Neuron (in vitro differentiated cells): ENCODE measurements at regions not wholly inside any gene's neighbourhood (a gene's known extent, or its start where the extent isn't known, plus 50 kb on each side); places are given as distances from the start of the nearest gene placed in this dataset.

ENCODE experiments used
- H2AFZ ChIP-seq: one replicate; pipeline ENCODE4 v1.6.1; 2013; ENCODE audit warnings: low read depth, mild to moderate bottlenecking, inconsistent platforms, low read length, moderate library complexity
- H3K27me3 ChIP-seq: one replicate; pipeline ENCODE4 v1.6.1; 2013; ENCODE audit warnings: low read length; ENCODE audit not compliant: insufficient read depth
- H3K36me3 ChIP-seq: one replicate; pipeline ENCODE4 v1.6.1; 2013; ENCODE audit warnings: low read length; ENCODE audit not compliant: insufficient read depth
- H3K4me1 ChIP-seq: one replicate; pipeline ENCODE4 v1.6.1; 2013; ENCODE audit warnings: low read length; ENCODE audit not compliant: insufficient read depth
- H3K4me3 ChIP-seq: 2 replicates; pipeline ENCODE4 v1.5.1; 2013; ENCODE audit warnings: mild to moderate bottlenecking, low read length, moderate library complexity
- H3K9me3 ChIP-seq: one replicate; pipeline ENCODE4 v1.6.1; 2013; ENCODE audit warnings: low read length

- no peak overlapping the region for H3K4me3 ChIP-seq
- H3K4me1 ChIP-seq, result no peaks in the 10 kb centered on the region
- H3K9me3 ChIP-seq, result no peaks in the 10 kb centered on the region
- H3K27me3 ChIP-seq, result no peaks in the 10 kb centered on the region
- no peaks in the 10 kb centered on the region for H3K36me3 ChIP-seq
- H2AFZ ChIP-seq, result no peak overlapping the region
Measured at GRCh38 chr1:172952516-172952915, 98.2 kb downstream of the TNFSF18 start.

GRCh38 chr1:172954476-172955150, 96.1 kb downstream of the TNFSF18 start:
- Histone ChIP-seq H3K9me3 (no peaks in the 10 kb centered on the region), H3K4me1 (no peaks in the 10 kb centered on the region), H3K4me3 (no peak overlapping the region), H3K27me3 (no peaks in the 10 kb centered on the region), H2AFZ (no peak overlapping the region), H3K36me3 (no peaks in the 10 kb centered on the region)

- Histone ChIP-seq H3K4me3 (no peak overlapping the region), H3K36me3 (no peaks in the 10 kb centered on the region), H3K4me1 (no peaks in the 10 kb centered on the region), H2AFZ (no peak overlapping the region), H3K27me3 (no peaks in the 10 kb centered on the region), H3K9me3 (no peaks in the 10 kb centered on the region)
Measured at GRCh38 chr1:172955161-172955815, 95.5 kb downstream of the TNFSF18 start.

GRCh38 chr1:172956871-172957270, 93.9 kb downstream of the TNFSF18 start:
- no peaks in the 10 kb centered on the region for H3K9me3 ChIP-seq
- H2AFZ ChIP-seq, result no peak overlapping the region
- H3K27me3 ChIP-seq, result no peaks in the 10 kb centered on the region
- no peaks in the 10 kb centered on the region for H3K36me3 ChIP-seq
- H3K4me1 ChIP-seq, result no peaks in the 10 kb centered on the region
- no peak overlapping the region for H3K4me3 ChIP-seq

- Histone ChIP-seq H3K4me1 (no peaks in the 10 kb centered on the region), H2AFZ (no peak overlapping the region), H3K4me3 (no peak overlapping the region), H3K9me3 (no peaks in the 10 kb centered on the region), H3K36me3 (no peaks in the 10 kb centered on the region), H3K27me3 (no peaks in the 10 kb centered on the region)
Measured at GRCh38 chr1:172957491-172957890, 93.2 kb downstream of the TNFSF18 start.

- no peak overlapping the region for H3K4me3 ChIP-seq
- H3K4me1 ChIP-seq, result no peaks in the 10 kb centered on the region
- no peak overlapping the region for H2AFZ ChIP-seq
- H3K36me3 ChIP-seq, result no peaks in the 10 kb centered on the region
- H3K27me3 ChIP-seq, result no peaks in the 10 kb centered on the region
- no peaks in the 10 kb centered on the region for H3K9me3 ChIP-seq
Measured at GRCh38 chr1:172959571-172959970, 91.2 kb downstream of the TNFSF18 start.

- H3K27me3 ChIP-seq, result no peaks in the 10 kb centered on the region
- H3K36me3 ChIP-seq, result no peaks in the 10 kb centered on the region
- no peaks in the 10 kb centered on the region for H3K9me3 ChIP-seq
- H2AFZ ChIP-seq, result no peak overlapping the region
- no peaks in the 10 kb centered on the region for H3K4me1 ChIP-seq
- H3K4me3 ChIP-seq, result no peak overlapping the region
Measured at GRCh38 chr1:172960019-172960418, 90.7 kb downstream of the TNFSF18 start.

GRCh38 chr1:172960454-172961208, 90.1 kb downstream of the TNFSF18 start:
- H3K4me3 ChIP-seq, result no peak overlapping the region
- no peaks in the 10 kb centered on the region for H3K4me1 ChIP-seq
- H3K27me3 ChIP-seq, result no peaks in the 10 kb centered on the region
- no peaks in the 10 kb centered on the region for H3K36me3 ChIP-seq
- no peaks in the 10 kb centered on the region for H3K9me3 ChIP-seq
- H2AFZ ChIP-seq, result no peak overlapping the region

GRCh38 chr1:172964864-172965263, 85.9 kb downstream of the TNFSF18 start:
- Histone ChIP-seq H3K4me1 (no peaks in the 10 kb centered on the region), H2AFZ (no peak overlapping the region), H3K4me3 (no peak overlapping the region), H3K36me3 (no peaks in the 10 kb centered on the region), H3K9me3 (no peaks in the 10 kb centered on the region), H3K27me3 (no peaks in the 10 kb centered on the region)

- H2AFZ ChIP-seq, result no peak overlapping the region
- H3K27me3 ChIP-seq, result no peaks in the 10 kb centered on the region
- no peaks in the 10 kb centered on the region for H3K36me3 ChIP-seq
- no peaks in the 10 kb centered on the region for H3K9me3 ChIP-seq
- H3K4me3 ChIP-seq, result no peak overlapping the region
- peaks cover 5% of the 10 kb centered on the region for H3K4me1 ChIP-seq
Measured at GRCh38 chr1:172966844-172967540, 83.7 kb downstream of the TNFSF18 start.

GRCh38 chr1:172967936-172968335, 82.8 kb downstream of the TNFSF18 start:
- Histone ChIP-seq H3K36me3 (no peaks in the 10 kb centered on the region), H3K27me3 (no peaks in the 10 kb centered on the region), H3K4me3 (no peak overlapping the region), H2AFZ (no peak overlapping the region), H3K4me1 (peaks cover 5% of the 10 kb centered on the region), H3K9me3 (no peaks in the 10 kb centered on the region)

GRCh38 chr1:172969611-172970010, 81.1 kb downstream of the TNFSF18 start:
- Histone ChIP-seq H3K4me1 (peaks cover 5% of the 10 kb centered on the region), H3K27me3 (no peaks in the 10 kb centered on the region), H2AFZ (no peak overlapping the region), H3K4me3 (no peak overlapping the region), H3K9me3 (no peaks in the 10 kb centered on the region), H3K36me3 (no peaks in the 10 kb centered on the region)

- H3K27me3 ChIP-seq, result no peaks in the 10 kb centered on the region
- H3K36me3 ChIP-seq, result no peaks in the 10 kb centered on the region
- H3K4me3 ChIP-seq, result no peak overlapping the region
- peaks cover 5% of the 10 kb centered on the region for H3K4me1 ChIP-seq
- no peaks in the 10 kb centered on the region for H3K9me3 ChIP-seq
- H2AFZ ChIP-seq, result no peak overlapping the region
Measured at GRCh38 chr1:172970186-172970585, 80.6 kb downstream of the TNFSF18 start.
